GM21723 (cell line): ENCODE measurements at regions not wholly inside any gene's neighbourhood (a gene's known extent, or its start where the extent isn't known, plus 50 kb on each side); places are given as distances from the start of the nearest gene placed in this dataset.

Experiments used
- ATAC-seq: cut with Tn5 transposase; IDR thresholded peaks from one replicate; pipeline ENCODE4 v1.9.1; 2021; ENCODE audit warnings: mild to moderate bottlenecking, moderate library complexity; ENCODE audit not compliant: unreplicated experiment

DNA sequence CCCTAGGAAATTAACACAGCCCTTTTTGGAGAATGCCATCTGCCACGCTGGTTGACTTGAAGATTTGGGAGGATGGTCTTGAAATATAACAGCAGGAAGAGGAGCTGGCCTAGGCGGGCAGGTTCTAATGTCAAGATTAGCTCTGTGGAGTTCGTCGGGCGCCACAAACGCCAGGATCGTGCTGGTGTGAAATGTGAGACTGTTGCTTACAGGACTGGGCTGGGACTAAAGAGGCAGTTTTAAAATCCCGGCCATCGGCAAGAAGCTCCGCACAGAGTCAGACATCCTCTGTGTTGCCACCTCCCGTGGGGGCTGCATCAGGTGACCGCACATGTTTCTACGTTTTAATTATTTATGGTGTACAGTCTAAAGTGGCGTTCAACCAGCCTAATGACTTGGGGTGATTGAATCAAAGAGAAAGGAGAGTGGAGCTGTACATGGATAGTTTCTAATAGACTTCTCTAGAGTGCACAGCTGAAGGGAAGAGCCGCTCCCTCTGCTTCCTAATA, 99.4 kb upstream of the BCL11A start:
- no peak for ATAC-seq

DNA sequence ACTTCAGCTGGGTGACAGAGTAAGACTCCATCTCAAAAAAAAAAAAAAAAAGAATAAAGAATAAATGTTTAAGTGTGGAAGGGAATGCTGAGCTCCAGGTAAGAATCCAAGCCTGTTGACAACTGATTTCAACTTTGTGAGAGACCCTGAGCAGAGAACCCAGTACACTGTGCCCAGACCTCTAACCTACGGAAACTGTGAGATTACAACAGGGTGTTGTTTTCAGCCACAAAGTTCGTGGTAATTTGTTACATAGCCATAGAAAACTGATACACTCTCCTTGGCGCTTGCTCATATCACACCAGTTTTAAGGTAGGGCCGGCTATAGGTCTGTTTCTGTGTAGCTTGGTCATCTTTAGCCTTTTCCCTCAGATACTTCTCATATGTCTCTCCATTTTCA, 98.4 kb upstream of the PAPOLG start:
- ATAC-seq, result no peak

DNA sequence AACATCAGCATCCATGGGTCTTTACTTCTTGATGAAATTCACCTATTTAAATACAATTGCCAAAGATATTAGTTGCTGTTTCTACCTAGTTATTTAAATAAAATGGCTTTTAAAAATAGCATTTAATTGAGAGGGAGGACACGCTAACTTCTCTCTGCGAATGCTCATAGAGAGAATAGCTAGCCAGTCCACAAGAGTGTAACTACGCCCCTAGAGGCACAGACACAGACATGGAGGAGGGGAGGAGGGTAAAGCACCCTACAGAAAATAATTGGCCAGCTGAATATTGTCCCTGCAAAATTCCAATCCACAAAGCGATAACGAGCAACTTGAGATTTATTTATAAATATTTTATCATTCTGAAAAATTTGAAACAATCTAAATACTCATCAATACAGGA, 97.0 kb upstream of the PAPOLG start:
- no peak for ATAC-seq

DNA sequence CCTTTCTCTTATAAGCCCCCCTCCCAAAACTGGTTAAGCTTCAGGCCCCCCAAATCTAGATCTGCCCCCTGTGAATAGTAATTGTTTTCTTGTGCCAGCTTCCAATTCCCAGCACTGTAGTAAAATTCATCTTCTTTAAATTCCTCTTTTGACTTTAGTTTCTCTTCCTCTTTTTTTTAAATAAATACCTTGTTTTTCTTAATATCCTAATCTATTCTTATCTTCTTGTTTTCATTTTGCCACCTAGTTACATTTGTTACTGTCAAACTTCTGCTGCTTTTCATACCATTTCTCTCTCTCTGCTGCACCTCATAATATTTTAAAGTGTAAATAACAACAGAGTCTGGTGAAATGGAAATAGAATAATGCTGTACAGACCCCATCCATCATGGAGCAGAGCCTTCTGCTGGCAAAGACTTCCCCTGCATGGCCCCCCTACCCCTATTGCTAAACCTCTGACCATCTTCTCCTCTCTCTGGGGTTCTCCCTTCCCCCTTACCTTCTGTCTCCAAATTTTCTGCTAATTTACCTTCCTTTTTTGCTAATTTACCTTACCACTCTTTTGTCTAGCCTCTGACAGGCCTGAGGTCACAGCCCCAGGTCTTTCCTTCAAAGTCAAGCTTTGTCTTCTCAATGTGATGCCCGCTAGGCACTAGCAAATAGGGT, 94.9 kb upstream of the PAPOLG start:
- no peak for ATAC-seq

DNA sequence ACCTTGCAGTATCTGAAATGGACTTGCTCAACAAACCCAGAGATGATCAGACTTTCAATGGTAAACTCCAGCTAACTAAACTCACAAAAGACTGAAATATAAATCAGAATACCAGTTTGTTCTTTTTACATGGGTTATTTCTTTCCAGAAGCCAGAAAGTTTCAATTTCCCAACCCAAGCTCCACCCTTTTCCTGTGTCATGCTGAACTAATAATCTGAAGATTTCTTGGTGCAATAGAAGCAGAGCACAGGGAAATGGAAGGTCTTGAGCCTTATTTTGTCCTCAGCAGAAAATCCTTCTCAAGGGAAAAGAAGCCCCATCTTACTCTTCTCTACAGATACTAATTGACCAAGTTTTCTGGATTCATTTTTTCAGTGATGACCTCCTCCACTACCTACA, 93.3 kb upstream of the PAPOLG start:
- no peak for ATAC-seq

DNA sequence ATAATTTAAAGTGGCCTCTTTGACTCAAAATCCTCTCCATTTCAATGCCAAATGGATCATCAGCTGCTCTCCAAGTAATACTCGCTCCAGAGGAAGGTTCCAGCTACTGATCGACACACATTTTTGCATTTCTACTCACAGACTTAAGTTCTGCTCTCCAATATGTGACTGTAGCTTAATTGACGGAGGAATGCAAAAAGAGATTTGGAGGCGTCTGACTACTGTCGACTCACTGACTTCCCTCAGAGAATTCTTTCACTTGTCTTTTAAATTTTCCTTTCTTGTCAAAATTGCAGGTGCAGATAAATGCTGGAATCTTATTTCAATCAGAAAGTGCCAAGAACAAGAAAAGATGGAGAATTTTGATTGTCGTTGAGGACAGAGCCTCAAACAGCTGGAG, 84.1 kb upstream of the PAPOLG start:
- no peak for ATAC-seq

DNA sequence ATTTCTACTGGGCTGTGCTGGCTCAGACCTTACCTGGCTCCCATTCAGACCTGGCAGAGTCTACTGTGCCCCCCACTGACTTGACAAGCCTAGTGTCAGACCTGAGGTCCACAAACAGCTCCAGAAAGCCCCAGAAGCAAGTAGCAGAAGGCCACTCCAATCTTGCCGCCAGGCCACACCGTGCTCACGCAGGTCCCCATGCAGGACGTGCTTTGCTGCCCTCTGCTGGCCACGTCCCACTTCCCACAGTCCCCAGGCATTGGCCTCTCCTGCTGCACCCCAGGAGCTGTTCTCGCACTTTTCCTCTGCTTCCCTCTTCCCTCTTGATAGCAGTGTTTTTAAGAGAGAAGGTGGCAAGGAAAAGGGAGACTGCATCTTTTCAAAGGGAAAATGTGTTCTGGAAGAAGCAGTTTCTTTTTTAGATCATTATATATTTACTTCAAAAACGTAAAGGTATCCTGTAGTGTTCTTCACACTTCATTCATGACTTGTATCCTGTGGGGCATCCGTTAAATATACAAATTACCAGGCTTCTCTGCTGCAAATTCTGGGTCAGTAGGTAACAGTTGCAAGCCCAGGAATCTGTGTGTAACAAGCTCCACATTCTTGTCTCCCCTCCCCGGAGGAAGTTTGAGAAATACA, 81.4 kb upstream of the PAPOLG start:
- peak; percentile 99 for ATAC-seq

- no peak for ATAC-seq
Measured at GRCh38 chr2:60675301-60675700, 80.8 kb upstream of the PAPOLG start.

- ATAC-seq, result no peak
Measured at GRCh38 chr2:60676706-60677330, 79.2 kb upstream of the PAPOLG start.

GRCh38 chr2:60677356-60677755, 78.7 kb upstream of the PAPOLG start:
- ATAC-seq, result no peak

DNA sequence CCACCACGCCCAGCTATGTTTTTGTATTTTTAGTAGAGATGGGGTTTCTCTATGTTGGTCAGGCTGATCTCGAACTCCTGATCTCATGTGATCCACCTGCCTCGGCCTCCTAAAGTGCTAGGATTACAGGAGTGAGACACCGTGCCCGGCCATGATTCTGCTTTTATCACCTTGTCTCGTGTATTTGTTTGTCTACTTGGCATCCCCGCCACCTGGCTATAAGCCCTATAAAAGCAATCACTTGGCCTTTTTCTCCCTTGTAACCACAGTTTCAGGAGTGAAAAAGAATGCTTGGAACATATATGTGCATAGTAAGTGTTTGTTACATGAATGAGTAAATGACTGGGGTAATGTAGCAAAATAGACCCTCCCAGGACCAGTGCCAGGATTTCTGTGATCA, 77.5 kb upstream of the PAPOLG start:
- no peak for ATAC-seq

DNA sequence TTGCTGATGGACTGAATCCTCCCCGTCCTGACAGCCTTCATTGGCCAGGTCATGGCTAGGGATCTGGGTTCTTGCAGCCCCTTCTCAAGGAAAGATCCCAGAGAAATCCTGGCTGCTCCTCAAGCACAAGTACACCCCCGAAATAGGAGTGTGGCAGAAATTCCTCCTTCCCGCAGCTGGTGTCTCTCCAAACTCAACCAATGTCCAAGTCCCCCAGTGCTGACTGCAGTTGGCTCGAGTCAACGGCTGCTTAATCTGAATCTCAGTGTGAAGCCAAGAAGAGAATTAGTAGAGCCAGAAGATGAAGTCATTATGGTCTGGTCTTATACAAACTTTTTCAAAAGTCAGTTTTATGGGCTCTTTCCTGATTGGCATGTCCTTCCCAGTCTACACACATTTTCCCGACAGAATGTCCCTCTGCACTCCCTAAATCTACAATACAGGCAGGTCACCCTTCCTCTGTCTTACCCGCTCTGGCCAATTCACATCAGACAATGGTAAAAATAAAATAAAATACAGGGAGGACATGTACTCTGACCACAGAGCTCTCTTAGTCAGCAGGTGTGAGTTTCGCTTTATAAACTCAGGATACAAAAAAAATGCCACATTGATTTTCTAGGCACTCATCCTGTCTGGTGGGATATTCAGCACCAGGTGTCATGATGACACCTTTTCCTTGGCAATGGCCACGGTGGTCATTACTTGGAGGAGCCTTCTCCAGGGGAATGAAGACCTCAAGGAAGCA, 76.9 kb upstream of the PAPOLG start:
- ATAC-seq, result no peak

- ATAC-seq, result no peak
Measured at GRCh38 chr2:60693551-60693950, 62.5 kb upstream of the PAPOLG start.

- no peak for ATAC-seq
Measured at GRCh38 chr2:60695793-60696192, 60.3 kb upstream of the PAPOLG start.

GRCh38 chr2:60699617-60700016, 56.5 kb upstream of the PAPOLG start:
- ATAC-seq, result no peak

DNA sequence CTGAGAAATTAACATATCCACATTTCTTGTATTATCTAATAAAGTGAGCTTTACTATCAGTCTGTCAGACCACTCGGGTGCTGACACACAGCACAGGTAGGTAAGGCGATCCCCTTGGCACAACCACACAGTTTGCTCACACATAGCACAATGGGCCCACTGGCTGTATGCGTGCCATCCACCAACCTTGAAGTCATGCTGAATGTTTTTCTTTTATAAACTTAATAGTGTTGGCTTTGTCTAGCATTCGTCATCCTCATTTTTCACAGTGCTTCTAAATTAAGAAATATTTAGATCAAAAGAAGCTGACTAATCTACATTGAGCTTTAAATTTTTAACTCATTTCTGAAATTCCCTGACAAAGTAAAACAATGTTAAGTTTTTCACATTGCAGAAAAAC, 50.0 kb upstream of the PAPOLG start:
- no peak for ATAC-seq
